Stomach (tissue), 4 donors: ENCODE measurements at regions not wholly inside any gene's neighbourhood (a gene's known extent, or its start where the extent isn't known, plus 50 kb on each side); places are given as distances from the start of the nearest gene placed in this dataset.

Experiments
- POLR2AphosphoS5 ChIP-seq, 3 donors: sonication (generic); formaldehyde crosslinking; IDR thresholded peaks; one replicate each; pipeline ENCODE4 v1.6.1; 2016; ENCODE audit warnings: antibody characterized with exemption in 3 of 3
- TF ChIP-seq, protein P1 (sequence below), 7 experiments: fragments of 450-650 bp in 4 of 7; fragments of 200-600 bp in 3 of 7; sonication (generic) in 3 of 7; IDR thresholded peaks; one replicate each; pipeline ENCODE4 v1.5.1; 2016 to 2019; ENCODE audit warnings: antibody characterized with exemption in 7 of 7, control low read depth in 2 of 7, mild to moderate bottlenecking in 1 of 7

- TF ChIP-seq, protein P1, sequence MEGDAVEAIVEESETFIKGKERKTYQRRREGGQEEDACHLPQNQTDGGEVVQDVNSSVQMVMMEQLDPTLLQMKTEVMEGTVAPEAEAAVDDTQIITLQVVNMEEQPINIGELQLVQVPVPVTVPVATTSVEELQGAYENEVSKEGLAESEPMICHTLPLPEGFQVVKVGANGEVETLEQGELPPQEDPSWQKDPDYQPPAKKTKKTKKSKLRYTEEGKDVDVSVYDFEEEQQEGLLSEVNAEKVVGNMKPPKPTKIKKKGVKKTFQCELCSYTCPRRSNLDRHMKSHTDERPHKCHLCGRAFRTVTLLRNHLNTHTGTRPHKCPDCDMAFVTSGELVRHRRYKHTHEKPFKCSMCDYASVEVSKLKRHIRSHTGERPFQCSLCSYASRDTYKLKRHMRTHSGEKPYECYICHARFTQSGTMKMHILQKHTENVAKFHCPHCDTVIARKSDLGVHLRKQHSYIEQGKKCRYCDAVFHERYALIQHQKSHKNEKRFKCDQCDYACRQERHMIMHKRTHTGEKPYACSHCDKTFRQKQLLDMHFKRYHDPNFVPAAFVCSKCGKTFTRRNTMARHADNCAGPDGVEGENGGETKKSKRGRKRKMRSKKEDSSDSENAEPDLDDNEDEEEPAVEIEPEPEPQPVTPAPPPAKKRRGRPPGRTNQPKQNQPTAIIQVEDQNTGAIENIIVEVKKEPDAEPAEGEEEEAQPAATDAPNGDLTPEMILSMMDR (IDR thresholded peaks at IDR 0.05), result no peak
- no peak for TF ChIP-seq POLR2AphosphoS5 (IDR thresholded peaks at IDR 0.05)
These were observed 197.4 kb upstream of the ISL1 start for GRCh38 chr5:51185850-51186329.
